A549 (cell line): ENCODE measurements at regions not wholly inside any gene's neighbourhood (a gene's known extent, or its start where the extent isn't known, plus 50 kb on each side); places are given as distances from the start of the nearest gene placed in this dataset.

Source experiments
- ATAC-seq, 2 experiments: fragments of 200-7000 bp in 1 of 2; fragments of >200 bp in 1 of 2; cut with Nextera tagmentation in 1 of 2; cut with Tn5 transposase in 1 of 2; 3 replicates each; pipeline versions ENCODE4 v1.8.0 to v1.9.1; 2018 to 2020; ENCODE audit warnings: mild to moderate bottlenecking in 1 of 2, moderate library complexity in 1 of 2
- CTCF ChIA-PET: fragments of 300-600 bp; sonication (Branson Sonifier 250); formaldehyde crosslinking; extraction: SDS; loops from one replicate; lab custom pipeline; 2021; ENCODE audit warnings: antibody characterized with exemption, inconsistent platforms; lab: Yijun Ruan, JAX
- POLR2A ChIA-PET: fragments of 350-600 bp; formaldehyde crosslinking; extraction: SDS; loops from one replicate; lab custom pipeline; 2021; ENCODE audit warnings: antibody characterized with exemption, inconsistent platforms; lab: Yijun Ruan, JAX
- DNase-seq, 2 experiments: peaks; one replicate each; pipeline versions ENCODE4 v3.0.0 to v3.0.0-alpha.2; 2011 to 2016; ENCODE audit warnings: low read depth in 1 of 2, low spot score in 1 of 2
- FAIRE-seq: peaks from 2 replicates; lab custom pipeline; 2011; peaks lifted over from hg19 to GRCh38; lab: Jason Lieb, UNC
- H3K27ac ChIP-seq, 2 experiments: fragments of >200 bp; sonication (Bioruptor Twin); formaldehyde crosslinking; 3 replicates each; pipeline ENCODE4 v1.5.1; 2016 to 2017
- H3K4me1 ChIP-seq: fragments of >200 bp; sonication (Bioruptor Twin); formaldehyde crosslinking; 3 replicates; pipeline ENCODE4 v1.6.1; 2016
- H3K4me2 ChIP-seq: fragments of >200 bp; sonication (Bioruptor Twin); formaldehyde crosslinking; 3 replicates; pipeline ENCODE4 v1.6.1; 2016
- H3K4me3 ChIP-seq: fragments of >200 bp; sonication (Bioruptor Twin); formaldehyde crosslinking; 3 replicates; pipeline ENCODE4 v1.5.1; 2016
- H3K9me3 ChIP-seq: fragments of >200 bp; sonication (Bioruptor Twin); formaldehyde crosslinking; 3 replicates; pipeline ENCODE4 v1.6.1; 2016
- CHD4 ChIP-seq: fragments of 200-600 bp; sonication (generic); IDR thresholded peaks from 2 replicates; pipeline ENCODE4 v1.6.1; 2016; ENCODE audit warnings: antibody characterized with exemption, mild to moderate bottlenecking, borderline replicate concordance
- EP300 ChIP-seq, 2 experiments: fragments of >200 bp; sonication (Bioruptor Twin); formaldehyde crosslinking; IDR thresholded peaks; 2 replicates in 1 of 2; 3 replicates in 1 of 2; pipeline ENCODE4 v1.6.1; 2016 to 2017
- ESRRA ChIP-seq: fragments of 150-350 bp; IDR thresholded peaks from 2 replicates; pipeline ENCODE4 v1.6.1; 2014; ENCODE audit warnings: mild to moderate bottlenecking, low read length, borderline replicate concordance
- FOSL2 ChIP-seq, 2 experiments: fragments of 450-650 bp in 1 of 2; fragments of >200 bp in 1 of 2; sonication (Bioruptor Twin) in 1 of 2; formaldehyde crosslinking; IDR thresholded peaks; 2 replicates each; pipeline versions ENCODE4 v1.5.0 to v1.6.1; 2016 to 2020; ENCODE audit warnings: mild to moderate bottlenecking in 1 of 2, moderate library complexity in 1 of 2
- HDAC2 ChIP-seq: fragments of 200-600 bp; sonication (generic); IDR thresholded peaks from 2 replicates; pipeline ENCODE4 v1.6.1; 2016
- HOXB5 ChIP-seq: fragments of 250-450 bp; sonication (Bioruptor Pico); IDR thresholded peaks from 2 replicates; pipeline ENCODE4 v1.5.0; 2020; ENCODE audit warnings: mild to moderate bottlenecking, moderate library complexity
- JUN ChIP-seq, 2 experiments: fragments of >200 bp; sonication (Bioruptor Twin); formaldehyde crosslinking; IDR thresholded peaks; 2 replicates in 1 of 2; 3 replicates in 1 of 2; pipeline ENCODE4 v1.6.1; 2016 to 2017
- KDM1A ChIP-seq: fragments of 200-600 bp; sonication (generic); IDR thresholded peaks from 2 replicates; pipeline ENCODE4 v1.6.1; 2016; ENCODE audit warnings: low read depth, mild to moderate bottlenecking
- MAZ ChIP-seq: fragments of 150-350 bp; IDR thresholded peaks from 2 replicates; pipeline ENCODE4 v1.6.1; 2014; ENCODE audit warnings: antibody characterized with exemption, low read depth, low read length, borderline replicate concordance
- MYC ChIP-seq: IDR thresholded peaks from 2 replicates; pipeline ENCODE4 v1.6.1; 2012; ENCODE audit warnings: mild to moderate bottlenecking, inconsistent platforms, low read length, improper control_type of control experiment, borderline replicate concordance
- POLR2A ChIP-seq: IDR thresholded peaks from 2 replicates; pipeline ENCODE4 v1.6.1; 2012; ENCODE audit warnings: mild to moderate bottlenecking, low read length
- RAD21 ChIP-seq, 2 experiments: fragments of >200 bp in 1 of 2; sonication (Bioruptor Twin) in 1 of 2; formaldehyde crosslinking in 1 of 2; IDR thresholded peaks in 1 of 2; conservative IDR thresholded peaks in 1 of 2; 2 replicates in 1 of 2; 3 replicates in 1 of 2; pipeline ENCODE4 v1.6.1; 2012 to 2018; ENCODE audit warnings: inconsistent platforms in 1 of 2
- RFX5 ChIP-seq: fragments of 450-650 bp; IDR thresholded peaks from 2 replicates; pipeline ENCODE4 v1.7.1; 2014; ENCODE audit warnings: antibody characterized with exemption, mild to moderate bottlenecking, moderate library complexity
- ZC3H11A ChIP-seq: fragments of 450-650 bp; IDR thresholded peaks from 2 replicates; pipeline ENCODE4 v1.6.1; 2014; ENCODE audit warnings: antibody characterized with exemption, mild to moderate bottlenecking
- WGBS: methylation state at CpG from one replicate; pipeline ENCODE4 v1.1.6; 2017; ENCODE audit errors: missing lambda C conversion rate; 5-methylcytosine and 5-hydroxymethylcytosine counted together
- TF ChIP-seq, protein P1 (sequence below): fragments of >200 bp; sonication (Bioruptor Twin); formaldehyde crosslinking; IDR thresholded peaks from 2 replicates; pipeline ENCODE4 v1.6.1; 2016
- TF ChIP-seq, protein P2 (sequence below): fragments of 150-350 bp; IDR thresholded peaks from 2 replicates; pipeline ENCODE4 v1.6.1; 2014; ENCODE audit warnings: low read depth, mild to moderate bottlenecking, low read length
- TF ChIP-seq, protein P3 (sequence below): fragments of >200 bp; sonication (Bioruptor Twin); formaldehyde crosslinking; IDR thresholded peaks from 3 replicates; pipeline ENCODE4 v1.5.1; 2016

DNA sequence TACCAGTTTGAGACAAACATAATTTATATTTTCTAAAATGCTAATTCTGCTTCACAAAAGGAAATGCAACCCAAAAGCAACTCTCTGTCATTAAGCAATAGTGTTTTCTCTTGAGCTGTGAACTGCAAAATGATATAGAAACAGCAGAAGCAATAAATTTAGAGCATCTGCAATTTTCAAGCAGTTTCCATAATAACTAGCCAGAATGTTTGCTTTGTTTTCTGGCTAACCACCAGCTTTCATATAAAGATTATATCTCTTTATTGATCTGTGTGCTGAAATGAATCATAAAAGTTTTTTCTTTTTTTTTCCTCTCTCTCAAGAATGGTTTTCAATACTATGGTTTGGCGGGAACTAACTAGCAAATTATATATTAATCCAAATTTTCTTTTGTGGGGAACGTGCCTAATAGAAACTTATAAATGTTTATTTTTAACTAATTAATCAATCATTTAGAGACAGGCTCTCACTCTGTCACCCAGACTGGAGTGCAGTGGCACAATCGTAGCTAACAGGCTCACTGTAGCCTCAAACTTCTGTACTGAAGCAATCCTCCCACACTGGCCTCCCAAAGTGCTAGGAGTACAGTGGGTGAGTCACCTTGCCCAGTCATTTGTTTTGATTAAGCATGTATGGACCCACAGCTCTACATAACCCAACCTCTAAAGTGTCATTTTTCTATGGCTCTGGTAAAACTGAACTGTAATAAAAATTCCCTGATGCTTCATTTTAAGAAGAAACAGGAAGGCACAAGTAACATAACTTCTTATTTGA lies 830.1 kb upstream of the MGAT4C start:
- WGBS = 52% methylated on average over 3 of the region's 3 CpGs
- FAIRE-seq (no peak), DNase-seq (peak in 1 of 2 experiments; percentile 23), ATAC-seq (no peak)
- Histone ChIP-seq H3K4me2 (no peak overlapping the region), H3K4me3 (no peak overlapping the region), H3K9me3 (no peaks in the 10 kb centered on the region), H3K27ac (no peak overlapping the region), H3K4me1 (peaks cover 3% of the 10 kb centered on the region; the same call in 1 of the 3 replicates)
- no peak for TF ChIP-seq RAD21 (conservative IDR thresholded peaks at IDR 0.05 in 1 of 2, IDR thresholded peaks at IDR 0.05 in 1 of 2)
- ChIA-PET CTCF (no interaction called here), POLR2A (no interaction called here)

DNA sequence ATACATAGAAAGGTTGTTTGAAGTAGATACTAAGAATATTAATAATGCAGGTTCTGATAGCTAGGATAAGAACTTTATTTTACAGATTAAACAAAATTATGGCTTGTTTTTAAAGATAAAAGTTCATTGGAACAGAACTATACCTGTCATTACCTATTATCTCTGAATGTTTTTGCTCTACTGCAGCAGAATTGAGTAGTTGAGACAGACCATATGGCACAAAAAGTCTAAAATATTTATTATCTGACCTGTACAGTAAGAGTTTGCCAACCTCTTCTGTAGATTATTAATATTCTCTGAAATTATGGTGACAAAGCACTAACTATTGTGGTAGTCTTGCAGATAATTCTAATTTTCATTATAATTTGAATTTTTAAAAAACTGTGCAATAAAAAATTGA lies 829.1 kb upstream of the MGAT4C start:
- TF ChIP-seq, protein P1, sequence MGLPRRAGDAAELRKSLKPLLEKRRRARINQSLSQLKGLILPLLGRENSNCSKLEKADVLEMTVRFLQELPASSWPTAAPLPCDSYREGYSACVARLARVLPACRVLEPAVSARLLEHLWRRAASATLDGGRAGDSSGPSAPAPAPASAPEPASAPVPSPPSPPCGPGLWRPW = no peak
- no peak for TF ChIP-seq JUN (IDR thresholded peaks at IDR 0.05)
- TF ChIP-seq POLR2A = no peak
- TF ChIP-seq MAZ = no peak
- no peak for TF ChIP-seq ZC3H11A
- TF ChIP-seq, protein P2, sequence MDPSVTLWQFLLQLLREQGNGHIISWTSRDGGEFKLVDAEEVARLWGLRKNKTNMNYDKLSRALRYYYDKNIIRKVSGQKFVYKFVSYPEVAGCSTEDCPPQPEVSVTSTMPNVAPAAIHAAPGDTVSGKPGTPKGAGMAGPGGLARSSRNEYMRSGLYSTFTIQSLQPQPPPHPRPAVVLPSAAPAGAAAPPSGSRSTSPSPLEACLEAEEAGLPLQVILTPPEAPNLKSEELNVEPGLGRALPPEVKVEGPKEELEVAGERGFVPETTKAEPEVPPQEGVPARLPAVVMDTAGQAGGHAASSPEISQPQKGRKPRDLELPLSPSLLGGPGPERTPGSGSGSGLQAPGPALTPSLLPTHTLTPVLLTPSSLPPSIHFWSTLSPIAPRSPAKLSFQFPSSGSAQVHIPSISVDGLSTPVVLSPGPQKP = no peak
- TF ChIP-seq HDAC2 = no peak
- no peak for TF ChIP-seq EP300 (IDR thresholded peaks at IDR 0.05)
- no peak for TF ChIP-seq MYC
- no peak for TF ChIP-seq FOSL2 (IDR thresholded peaks at IDR 0.05)
- no peak for TF ChIP-seq FOSL2 (CRISPR knock-in tag; IDR thresholded peaks at IDR 0.05)
- ATAC-seq = no peak
- Histone ChIP-seq H3K4me3 (no peak overlapping the region), H3K9me3 (no peaks in the 10 kb centered on the region), H3K4me1 (peaks cover 3% of the 10 kb centered on the region; the same call in 1 of the 3 replicates), H3K27ac (no peak overlapping the region), H3K4me2 (no peak overlapping the region)
- no peak for FAIRE-seq
- CTCF ChIA-PET = no interaction called here
- POLR2A ChIA-PET = no interaction called here
- no peak for DNase-seq

DNA sequence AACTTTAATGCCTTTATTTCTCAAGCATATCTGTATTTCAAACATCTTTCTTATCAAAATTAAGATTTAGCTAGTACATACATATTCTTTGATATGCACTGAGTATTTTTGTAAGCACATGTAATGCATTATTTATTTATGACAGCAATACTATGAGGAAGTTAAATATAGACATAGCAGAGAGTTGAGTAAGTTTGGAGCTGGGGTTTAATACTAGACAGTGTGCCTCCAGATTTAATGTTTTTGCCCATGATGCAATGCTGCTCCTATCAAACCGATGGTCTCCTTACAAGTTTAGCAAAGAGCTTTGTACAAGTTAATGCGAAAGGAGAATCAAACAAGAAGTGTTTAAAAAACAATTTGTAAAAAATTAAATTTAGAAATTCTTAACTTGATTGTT lies 826.6 kb upstream of the MGAT4C start:
- FAIRE-seq (no peak), ATAC-seq (no peak), DNase-seq (peak in 1 of 2 experiments; percentile 12)
- Histone ChIP-seq H3K4me1 (peaks cover 3% of the 10 kb centered on the region; the same call in 1 of the 3 replicates), H3K9me3 (no peaks in the 10 kb centered on the region), H3K27ac (no peak overlapping the region), H3K4me2 (no peak overlapping the region), H3K4me3 (no peak overlapping the region)
- CTCF ChIA-PET = no interaction called here
- TF ChIP-seq, protein P3, sequence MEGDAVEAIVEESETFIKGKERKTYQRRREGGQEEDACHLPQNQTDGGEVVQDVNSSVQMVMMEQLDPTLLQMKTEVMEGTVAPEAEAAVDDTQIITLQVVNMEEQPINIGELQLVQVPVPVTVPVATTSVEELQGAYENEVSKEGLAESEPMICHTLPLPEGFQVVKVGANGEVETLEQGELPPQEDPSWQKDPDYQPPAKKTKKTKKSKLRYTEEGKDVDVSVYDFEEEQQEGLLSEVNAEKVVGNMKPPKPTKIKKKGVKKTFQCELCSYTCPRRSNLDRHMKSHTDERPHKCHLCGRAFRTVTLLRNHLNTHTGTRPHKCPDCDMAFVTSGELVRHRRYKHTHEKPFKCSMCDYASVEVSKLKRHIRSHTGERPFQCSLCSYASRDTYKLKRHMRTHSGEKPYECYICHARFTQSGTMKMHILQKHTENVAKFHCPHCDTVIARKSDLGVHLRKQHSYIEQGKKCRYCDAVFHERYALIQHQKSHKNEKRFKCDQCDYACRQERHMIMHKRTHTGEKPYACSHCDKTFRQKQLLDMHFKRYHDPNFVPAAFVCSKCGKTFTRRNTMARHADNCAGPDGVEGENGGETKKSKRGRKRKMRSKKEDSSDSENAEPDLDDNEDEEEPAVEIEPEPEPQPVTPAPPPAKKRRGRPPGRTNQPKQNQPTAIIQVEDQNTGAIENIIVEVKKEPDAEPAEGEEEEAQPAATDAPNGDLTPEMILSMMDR = no peak
- TF ChIP-seq ZC3H11A = no peak
- TF ChIP-seq POLR2A = no peak
- no peak for TF ChIP-seq CHD4
- TF ChIP-seq RFX5 = no peak
- TF ChIP-seq ESRRA = no peak
- no peak for TF ChIP-seq JUN (IDR thresholded peaks at IDR 0.05)
- no peak for TF ChIP-seq HOXB5 (CRISPR knock-in tag)
- no peak for TF ChIP-seq HDAC2
- TF ChIP-seq KDM1A = no peak
- WGBS = 68% methylated on average over 2 of the region's 2 CpGs
- POLR2A ChIA-PET = no interaction called here
